HG03097 (cell line): ENCODE measurements at regions not wholly inside any gene's neighbourhood (a gene's known extent, or its start where the extent isn't known, plus 50 kb on each side); places are given as distances from the start of the nearest gene placed in this dataset.

Experiments used
- ATAC-seq: cut with Tn5 transposase; IDR thresholded peaks from one replicate; pipeline ENCODE4 v1.9.1; 2021; ENCODE audit not compliant: unreplicated experiment, low FRiP score

DNA sequence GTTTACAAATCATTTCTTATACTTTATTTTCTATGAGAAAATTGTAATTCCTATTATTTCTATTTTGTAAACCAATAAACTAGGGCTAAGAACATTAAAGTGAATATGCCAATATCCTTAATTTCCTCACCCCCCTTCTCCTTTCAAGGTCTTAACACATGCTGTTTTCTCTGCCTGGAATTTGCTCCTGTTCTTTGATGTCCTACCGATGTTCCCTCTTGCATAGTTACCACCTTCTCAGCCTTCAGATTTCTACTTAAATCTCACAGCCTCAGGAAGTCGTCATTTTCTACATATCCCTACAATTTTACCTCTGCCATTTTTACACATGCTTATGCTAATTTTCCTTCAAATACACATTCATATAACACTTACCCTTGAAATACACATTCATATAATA is 890.9 kb upstream of the CDH8 start:
- no peak for ATAC-seq

DNA sequence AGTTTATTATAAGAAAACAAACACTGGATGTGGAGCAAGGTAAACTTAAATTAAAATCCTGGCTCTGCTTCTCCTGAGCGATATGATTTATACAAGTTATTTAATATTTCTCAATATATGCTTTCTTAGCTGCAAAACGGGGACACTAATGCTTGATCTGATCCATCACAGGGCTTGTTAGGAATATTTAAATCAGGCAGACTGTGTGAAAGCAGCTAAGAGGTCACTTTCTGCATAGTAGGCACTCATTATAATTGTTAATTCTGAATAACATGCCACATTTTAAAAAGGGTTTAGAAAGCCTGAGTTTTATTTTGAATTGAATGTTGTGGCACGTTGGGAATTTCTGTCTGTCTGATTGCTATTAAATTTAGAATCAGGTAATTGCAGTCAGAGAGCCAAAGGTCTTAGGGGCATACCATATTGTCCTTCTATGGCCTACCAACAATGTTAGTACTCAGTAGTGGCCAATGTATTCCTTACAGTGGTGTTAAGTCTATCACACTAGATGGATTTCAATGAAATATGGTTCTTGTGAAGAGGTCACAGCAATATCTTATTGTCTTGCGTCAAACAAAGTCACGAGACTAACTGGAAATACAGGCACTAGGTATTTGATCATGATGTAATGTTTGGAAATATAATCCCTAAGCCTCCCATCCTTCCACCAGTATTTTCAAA is 890.0 kb upstream of the CDH8 start:
- ATAC-seq: no peak

- ATAC-seq: no peak
These were observed 885.7 kb upstream of the CDH8 start for GRCh38 chr16:62921904-62922303.

DNA sequence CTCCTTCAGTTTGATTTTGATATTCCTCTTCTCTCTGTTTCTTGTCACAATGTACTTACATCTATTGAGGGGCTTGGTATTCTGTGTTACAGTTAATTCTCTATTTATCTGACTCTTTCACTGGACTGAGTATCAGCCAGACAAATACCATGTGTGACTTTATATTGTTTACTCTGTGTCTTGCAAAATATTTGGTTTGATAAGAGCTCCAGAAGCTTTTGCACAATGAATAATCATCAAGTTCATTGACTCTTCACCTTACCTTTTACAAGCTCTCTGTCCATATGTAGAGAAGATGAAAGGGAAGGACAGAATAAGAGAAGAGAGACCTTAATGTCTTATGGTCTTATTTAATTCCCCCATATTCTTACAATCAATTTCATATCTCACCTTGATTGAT is 877.7 kb upstream of the CDH8 start:
- no peak for ATAC-seq

GRCh38 chr16:62913333-62913732 is 877.1 kb upstream of the CDH8 start:
- ATAC-seq: no peak

DNA sequence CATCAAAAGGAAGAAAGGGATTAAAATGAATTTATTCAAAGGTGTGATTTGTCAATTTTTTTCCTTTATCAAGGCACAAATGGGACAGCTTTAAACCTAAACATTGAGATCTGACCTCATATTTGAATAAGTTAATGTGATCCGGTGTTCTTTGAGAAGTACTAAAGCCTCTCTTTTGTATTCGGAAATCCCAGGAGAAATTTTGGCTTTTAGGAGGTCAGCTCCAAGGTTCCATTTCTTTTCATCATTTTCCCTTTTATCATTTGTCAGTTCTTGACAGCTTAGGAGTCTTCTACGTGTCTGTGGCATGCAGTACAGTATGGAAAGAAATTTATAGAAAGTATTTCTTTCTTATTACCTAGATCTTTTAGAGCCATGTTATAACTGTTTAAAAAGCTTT is 873.4 kb upstream of the CDH8 start:
- no peak for ATAC-seq

- ATAC-seq: no peak
These were observed 871.3 kb upstream of the CDH8 start for GRCh38 chr16:62907562-62907961.

- ATAC-seq: no peak
These were observed 867.8 kb upstream of the CDH8 start for GRCh38 chr16:62903961-62904502.

GRCh38 chr16:62899737-62900136 is 863.5 kb upstream of the CDH8 start:
- ATAC-seq: no peak

- no peak for ATAC-seq
These were observed 852.9 kb upstream of the CDH8 start for GRCh38 chr16:62889097-62889496.

DNA sequence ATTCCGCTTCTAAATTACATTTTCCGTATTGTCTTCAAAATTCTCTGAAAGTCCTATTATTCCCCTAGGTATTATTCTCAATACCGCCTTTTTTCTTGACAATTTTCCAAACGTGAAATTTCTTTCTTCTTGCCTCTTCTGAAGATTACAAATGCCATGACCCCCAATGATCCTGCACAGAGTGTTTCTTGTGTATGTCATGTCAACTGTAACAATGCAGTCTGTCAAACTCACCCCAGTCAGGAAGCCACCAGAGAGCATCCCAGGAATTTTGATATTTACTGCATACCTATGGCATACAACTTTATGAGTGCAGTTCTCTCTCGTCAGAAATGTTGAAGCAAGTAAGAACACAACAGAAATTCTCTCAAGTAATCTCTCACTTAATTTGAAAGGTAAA is 847.3 kb upstream of the CDH8 start:
- ATAC-seq: no peak

GRCh38 chr16:62882552-62883221 is 846.4 kb upstream of the CDH8 start:
- no peak for ATAC-seq

DNA sequence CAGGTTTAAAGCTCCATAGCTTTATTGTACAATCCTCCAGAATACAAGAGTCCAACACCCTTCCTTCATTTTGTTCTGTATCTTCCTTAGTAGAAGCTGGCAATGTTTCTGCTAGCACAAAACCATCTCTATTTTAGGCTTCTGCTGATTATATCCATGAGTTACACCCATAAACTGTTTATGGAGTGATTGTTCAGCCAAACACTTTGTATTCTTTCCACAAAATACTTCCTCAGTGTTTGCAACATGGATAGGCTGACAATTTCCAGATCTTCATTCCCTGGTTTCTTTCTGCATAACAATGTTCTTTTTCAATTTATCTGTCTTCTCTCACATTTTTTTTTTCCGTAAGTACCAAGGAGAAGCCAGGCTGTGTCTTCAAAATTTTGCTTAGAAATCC is 839.9 kb upstream of the CDH8 start:
- ATAC-seq: no peak

DNA sequence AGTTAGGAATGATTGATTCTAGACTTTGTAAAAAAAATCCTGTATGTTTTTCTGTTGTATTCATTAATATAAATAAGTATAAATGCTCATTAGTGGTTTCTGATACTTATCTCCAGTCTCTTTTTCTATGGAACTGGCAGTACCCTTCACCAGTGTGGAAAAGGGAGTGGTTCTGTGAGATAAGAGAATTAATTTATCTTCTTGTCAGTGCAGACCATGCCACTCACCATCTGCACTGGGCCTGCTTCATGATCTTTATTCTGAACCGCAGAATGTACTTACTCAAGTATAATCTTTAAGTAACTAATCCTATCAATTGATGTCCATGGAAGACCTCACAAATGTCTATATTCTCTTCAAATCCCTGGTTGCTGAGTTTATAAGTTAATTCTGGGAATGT is 836.1 kb upstream of the CDH8 start:
- ATAC-seq: no peak

GRCh38 chr16:62870554-62870953 is 834.3 kb upstream of the CDH8 start:
- no peak for ATAC-seq

DNA sequence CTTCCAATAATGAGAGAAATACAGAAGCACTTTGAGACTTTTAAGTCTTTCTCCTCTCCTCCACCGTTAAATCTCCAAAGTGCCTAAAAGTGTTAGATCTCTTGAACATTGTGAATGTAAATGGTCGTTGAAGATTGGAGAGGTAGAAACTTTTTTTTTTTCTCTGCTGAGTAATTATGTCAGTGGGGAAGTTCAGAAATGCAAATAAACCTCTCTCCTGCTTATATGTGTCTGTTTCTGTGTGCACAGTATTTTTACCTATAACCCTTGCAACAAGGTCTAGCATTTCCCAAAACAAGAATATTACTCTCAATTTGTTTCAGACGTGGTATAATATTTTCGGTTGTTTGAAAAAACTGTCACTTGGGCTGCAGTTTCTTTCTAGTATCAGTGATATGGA is 833.6 kb upstream of the CDH8 start:
- no peak for ATAC-seq

DNA sequence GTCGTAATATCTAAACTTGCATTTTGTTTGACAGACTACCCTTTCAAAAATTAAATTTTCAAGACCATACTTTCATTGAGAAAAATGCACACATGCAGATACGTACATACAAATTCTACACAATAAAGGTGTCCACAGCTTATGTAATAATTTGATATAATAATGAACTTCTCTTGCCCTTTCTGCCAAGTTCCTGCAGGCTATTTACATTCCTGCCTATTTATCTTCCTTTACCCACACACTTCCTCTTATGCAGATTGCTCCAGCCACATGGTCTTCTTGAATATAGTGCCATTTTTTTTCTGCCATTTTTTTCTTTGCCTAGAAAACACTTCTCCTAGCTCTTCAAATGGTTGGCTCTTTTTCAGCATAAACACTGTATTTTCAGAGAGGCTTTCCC is 826.9 kb upstream of the CDH8 start:
- no peak for ATAC-seq

DNA sequence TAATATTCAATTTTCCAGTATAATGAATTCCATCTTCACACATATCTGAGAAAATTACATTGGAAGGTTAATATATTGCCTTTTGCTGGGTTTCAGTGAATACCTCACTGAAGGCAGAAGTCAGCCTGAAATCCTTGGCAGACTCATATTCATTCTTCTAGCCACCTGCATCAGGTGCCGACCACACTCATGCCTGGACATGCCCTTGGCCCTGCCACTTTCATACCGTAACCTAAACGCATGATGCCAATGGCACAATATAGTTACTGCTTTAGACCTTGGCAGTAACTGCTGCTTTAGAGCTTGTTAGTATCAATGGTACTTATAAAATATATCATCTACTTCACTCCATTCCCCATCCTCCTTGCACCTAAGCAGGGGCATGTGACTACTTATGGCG is 817.6 kb upstream of the CDH8 start:
- ATAC-seq: no peak

DNA sequence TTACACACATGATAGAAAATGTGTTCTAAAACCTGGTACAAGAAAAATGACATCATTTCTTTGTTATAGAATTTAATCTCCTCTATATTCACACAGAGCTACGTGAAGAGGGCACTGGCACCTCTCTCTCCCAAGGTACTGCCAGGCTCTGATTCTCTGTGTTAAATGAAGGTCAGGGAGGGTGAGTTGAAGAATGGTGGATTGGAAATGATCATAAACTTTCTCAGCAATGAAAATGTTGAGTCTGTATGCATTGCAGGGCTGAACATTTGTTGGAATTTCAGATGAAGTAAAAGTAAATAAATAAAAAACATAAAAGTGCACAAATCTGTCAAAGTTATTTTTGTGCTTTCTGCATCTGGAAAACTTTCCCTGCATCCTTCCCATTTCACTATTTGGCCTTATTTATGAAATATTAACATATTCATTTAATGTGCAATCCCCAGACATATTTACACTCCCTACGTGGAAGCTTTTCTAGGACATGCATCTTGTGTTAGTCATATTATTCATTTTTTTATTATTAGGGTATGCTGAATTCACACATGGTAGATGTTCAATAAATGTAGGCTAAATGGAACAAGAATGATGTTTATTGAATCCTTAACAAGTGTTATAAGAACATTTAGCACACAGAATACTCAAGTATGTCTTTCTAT is 810.3 kb upstream of the CDH8 start:
- no peak for ATAC-seq

DNA sequence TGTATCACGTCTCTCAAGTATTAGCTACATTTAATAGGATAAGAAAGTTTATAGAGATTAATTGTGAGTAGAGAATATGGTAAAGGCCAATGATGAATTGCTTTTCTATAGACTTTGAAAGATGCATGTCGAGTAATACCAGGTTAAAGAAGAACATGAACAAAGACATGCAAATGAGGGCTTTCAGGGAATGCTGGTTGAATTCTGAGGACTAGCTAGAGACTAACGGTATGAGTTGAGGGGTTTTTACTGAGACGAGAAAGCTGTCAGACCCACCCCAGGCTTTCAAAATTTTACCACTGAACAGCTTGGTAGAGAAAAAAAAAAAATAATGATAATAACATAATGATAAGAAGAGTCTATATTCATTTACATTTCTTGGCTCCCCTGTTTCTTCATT is 796.0 kb upstream of the CDH8 start:
- no peak for ATAC-seq

DNA sequence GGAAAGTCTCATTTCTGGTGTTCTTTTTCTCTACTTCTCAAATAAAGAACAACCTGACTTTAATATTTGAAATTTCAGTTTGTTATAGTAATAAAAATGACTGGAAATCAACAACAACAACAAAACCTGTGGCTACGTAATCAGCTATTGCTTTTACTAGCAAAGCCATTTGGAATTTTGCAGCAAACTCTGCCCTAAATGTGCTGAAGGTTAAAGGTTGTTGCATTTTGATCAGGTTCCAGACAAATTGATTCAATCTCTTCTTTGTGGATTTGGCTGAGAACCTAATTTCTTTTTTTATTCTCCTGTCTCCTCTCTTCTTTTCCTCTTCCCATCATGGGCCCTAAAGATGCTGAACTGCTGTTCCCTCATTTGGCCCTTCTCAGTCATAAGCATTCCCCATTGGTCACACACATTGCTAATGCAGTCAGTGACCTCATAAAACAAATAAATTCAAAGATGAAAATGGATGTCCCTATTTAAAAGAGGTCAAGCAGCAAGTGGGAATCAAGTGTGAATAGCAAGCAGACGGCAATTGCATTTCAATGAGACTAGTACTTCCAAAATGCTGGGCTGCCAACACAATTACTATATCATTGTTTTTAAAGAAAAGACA is 795.1 kb upstream of the CDH8 start:
- ATAC-seq: no peak
